ENCODE measurements at regions not wholly inside any gene's neighbourhood (a gene's known extent, or its start where the extent isn't known, plus 50 kb on each side); places are given as distances from the start of the nearest gene placed in this dataset.

DNA sequence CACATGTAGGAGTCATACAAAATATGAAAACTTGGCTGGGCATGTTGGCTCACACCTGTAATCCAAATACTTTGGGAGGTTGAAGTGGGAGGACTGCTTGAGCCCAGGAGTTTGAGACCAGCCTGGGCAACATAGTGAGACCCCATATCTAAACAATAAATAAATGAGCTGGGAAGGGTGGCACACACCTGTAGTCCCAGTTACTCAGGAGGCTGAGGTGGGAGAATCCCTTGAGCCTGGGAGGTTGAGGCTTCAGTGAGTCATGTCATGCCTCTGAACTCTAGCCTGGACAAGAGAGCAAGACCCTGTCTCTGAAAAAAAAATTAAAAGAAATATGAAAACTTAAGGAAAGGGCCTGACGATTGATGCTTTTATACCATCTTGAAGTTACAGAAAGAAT lies 112.4 kb upstream of the RAI14 start:
- TF ChIP-seq, protein P1, sequence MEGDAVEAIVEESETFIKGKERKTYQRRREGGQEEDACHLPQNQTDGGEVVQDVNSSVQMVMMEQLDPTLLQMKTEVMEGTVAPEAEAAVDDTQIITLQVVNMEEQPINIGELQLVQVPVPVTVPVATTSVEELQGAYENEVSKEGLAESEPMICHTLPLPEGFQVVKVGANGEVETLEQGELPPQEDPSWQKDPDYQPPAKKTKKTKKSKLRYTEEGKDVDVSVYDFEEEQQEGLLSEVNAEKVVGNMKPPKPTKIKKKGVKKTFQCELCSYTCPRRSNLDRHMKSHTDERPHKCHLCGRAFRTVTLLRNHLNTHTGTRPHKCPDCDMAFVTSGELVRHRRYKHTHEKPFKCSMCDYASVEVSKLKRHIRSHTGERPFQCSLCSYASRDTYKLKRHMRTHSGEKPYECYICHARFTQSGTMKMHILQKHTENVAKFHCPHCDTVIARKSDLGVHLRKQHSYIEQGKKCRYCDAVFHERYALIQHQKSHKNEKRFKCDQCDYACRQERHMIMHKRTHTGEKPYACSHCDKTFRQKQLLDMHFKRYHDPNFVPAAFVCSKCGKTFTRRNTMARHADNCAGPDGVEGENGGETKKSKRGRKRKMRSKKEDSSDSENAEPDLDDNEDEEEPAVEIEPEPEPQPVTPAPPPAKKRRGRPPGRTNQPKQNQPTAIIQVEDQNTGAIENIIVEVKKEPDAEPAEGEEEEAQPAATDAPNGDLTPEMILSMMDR (conservative IDR thresholded peaks at IDR 0.05; ENCODE audit: low read depth), result no peak
- DNase-seq (ENCODE audit: low spot score), result no peak
- ChIA-PET POLR2A (ENCODE audit: low non-redundant PET) (no interaction called here), CTCF (no interaction called here)
- no peak overlapping the region for H3K27ac ChIP-seq

DNA sequence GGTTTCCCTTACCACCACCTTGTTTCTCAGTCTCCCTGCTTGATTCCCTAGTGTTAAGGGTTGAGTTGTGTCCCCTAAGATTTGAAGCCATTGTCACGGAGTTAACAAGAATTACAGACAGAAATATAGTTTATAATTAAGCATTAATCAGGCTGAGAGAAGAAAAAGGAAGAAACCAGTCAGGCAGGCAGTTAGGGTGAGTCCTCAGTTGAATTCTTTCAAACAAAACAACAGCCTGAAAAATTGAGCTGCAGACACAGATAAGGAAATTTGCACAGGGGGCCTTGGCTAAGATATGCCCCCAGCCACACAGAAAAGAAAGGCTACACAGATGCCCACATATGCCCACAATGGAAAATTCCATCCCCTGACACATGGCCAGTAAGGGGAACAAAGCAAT lies 111.7 kb upstream of the RAI14 start:
- no peak overlapping the region for H3K27ac ChIP-seq
- ChIA-PET CTCF (interaction anchor here (0.6 kb wide), 1 partner anchor 1047 kb away, joined by 5 read pairs; no protein-coding TSS in a partner anchor), POLR2A (ENCODE audit: low non-redundant PET) (no interaction called here)
- DNase-seq (ENCODE audit: low spot score), result no peak
- TF ChIP-seq, protein P1 (conservative IDR thresholded peaks at IDR 0.05; ENCODE audit: low read depth), result no peak

DNA sequence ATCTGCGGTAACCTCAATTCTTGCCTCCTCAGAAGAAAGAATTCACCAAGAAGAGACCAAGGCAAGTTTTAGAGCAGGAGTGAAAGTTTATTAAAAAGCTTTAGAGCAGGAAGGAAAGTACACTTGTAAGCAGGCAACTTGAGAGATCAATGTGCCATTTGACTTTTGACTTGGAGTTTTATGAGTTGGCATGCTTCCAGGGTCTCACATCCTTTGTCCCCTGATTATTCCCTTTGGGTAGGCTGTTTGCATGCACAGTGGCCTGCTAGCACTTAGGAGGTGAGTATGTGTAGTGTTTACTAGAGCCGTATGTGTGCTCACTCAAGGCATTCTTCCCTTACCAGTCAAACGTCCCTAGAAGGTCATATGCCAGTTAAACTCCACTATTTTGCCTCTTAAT lies 111.0 kb upstream of the RAI14 start:
- no peak overlapping the region for H3K27ac ChIP-seq
- no peak for DNase-seq (ENCODE audit: low spot score)
- TF ChIP-seq, protein P1 (conservative IDR thresholded peaks at IDR 0.05; ENCODE audit: low read depth), result no peak
- CTCF ChIA-PET, result no interaction called here
- POLR2A ChIA-PET (ENCODE audit: low non-redundant PET), result no interaction called here

DNA sequence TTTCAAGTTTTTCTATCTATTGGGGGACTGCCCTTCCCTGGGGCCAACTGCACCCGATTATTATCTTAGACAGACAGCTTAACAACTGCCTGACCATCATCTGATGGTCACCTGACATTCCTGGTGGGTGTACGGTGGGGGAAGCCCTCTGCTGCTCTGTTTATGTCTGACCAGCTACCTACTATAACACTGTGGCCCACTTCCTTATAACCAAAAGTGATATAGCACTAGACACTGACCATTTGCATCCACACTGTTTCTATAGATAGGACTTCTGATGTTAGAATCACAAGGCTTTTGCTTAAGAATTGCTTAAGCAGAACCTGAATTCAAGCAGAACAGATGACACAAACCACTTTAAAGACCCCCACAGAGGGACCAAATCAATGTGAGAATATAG lies 110.5 kb upstream of the RAI14 start:
- TF ChIP-seq, protein P1 (conservative IDR thresholded peaks at IDR 0.05; ENCODE audit: low read depth), result no peak
- ChIA-PET CTCF (no interaction called here), POLR2A (ENCODE audit: low non-redundant PET) (no interaction called here)
- no peak for DNase-seq (ENCODE audit: low spot score)
- H3K27ac ChIP-seq, result no peak overlapping the region

DNA sequence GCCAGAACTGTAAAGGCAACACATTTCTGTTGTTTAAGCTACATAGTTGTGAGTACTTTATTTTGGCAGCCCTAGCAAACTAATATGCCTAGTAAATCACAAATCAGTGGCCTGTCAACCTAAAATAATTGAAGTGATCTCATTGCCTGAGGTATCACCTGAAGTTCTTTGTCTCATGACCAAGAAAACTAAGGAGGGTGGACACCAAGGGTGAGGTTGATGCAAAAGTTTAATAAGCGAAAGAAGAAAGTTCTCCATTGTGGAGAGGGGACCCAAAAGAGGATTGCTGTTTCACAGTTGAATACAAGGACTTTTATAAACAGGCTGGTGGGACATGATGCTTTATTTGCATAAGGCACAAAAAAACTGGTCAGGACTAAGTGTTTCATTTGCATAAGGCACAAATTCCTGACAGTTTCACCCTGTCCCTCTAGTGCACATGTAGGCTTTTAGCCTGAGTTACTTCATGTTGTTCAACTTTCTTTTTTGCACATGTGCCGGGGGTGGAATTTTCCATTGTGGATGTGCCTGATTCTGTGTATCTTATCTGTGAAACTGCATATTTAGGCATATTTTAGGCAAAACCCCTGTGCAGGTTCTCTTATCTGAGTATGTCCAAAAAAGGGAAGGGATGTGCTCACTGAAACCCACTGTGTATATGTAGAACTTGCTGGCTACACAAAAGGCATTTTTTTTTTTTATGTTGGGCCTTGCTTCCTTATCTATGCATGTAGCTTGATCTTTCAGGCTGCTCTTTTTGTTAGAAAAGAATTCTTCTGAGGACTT lies 108.6 kb upstream of the RAI14 start:
- TF ChIP-seq, protein P1 (conservative IDR thresholded peaks at IDR 0.05; ENCODE audit: low read depth), result no peak
- POLR2A ChIA-PET (ENCODE audit: low non-redundant PET), result no interaction called here
- no peak for DNase-seq (ENCODE audit: low spot score)
- CTCF ChIA-PET, result interaction anchor here (0.6 kb wide), 1 partner anchor 1082 kb away, joined by 3 read pairs; no protein-coding TSS in a partner anchor
- no peak overlapping the region for H3K27ac ChIP-seq

DNA sequence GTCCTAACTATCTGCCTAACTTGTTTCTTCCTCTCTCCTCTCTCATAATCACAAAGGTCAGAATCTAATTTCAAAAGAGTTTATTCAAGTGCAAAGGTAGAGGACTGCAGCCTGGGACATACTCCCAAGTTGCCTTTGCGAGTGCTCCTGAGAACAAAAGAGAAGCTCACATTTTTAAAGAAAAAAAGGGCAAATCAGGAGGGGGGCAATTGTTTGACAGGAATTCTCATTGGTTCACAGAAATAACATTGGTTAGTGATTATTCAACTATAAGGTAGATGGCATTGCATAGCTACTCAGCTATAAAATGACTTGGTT lies 108.1 kb upstream of the RAI14 start:
- ChIA-PET CTCF (no interaction called here), POLR2A (ENCODE audit: low non-redundant PET) (no interaction called here)
- H3K27ac ChIP-seq, result no peak overlapping the region
- no peak for DNase-seq (ENCODE audit: low spot score)
- TF ChIP-seq, protein P1 (conservative IDR thresholded peaks at IDR 0.05; ENCODE audit: low read depth), result no peak

Data from RWPE1 (cell line).